ENCODE measurements at regions not wholly inside any gene's neighbourhood (a gene's known extent, or its start where the extent isn't known, plus 50 kb on each side); places are given as distances from the start of the nearest gene placed in this dataset.
"Not testable (repeated sequence)": the region's sequence is repeated elsewhere in the genome, so short reads cannot be mapped to it uniquely, and the experiment has no call there.

- ChIA-PET RAD21 (ENCODE audit: unreplicated experiment) (interaction anchor here (0.5 to 2.6 kb wide), 7 partner anchors 11 to 1225 kb away, joined by 3 to 24 read pairs (median 4); no protein-coding TSS in a partner anchor), CTCF (interaction anchor here (1.3 to 7.5 kb wide), 7 partner anchors 8 to 69 kb away, joined by 4 to 107 read pairs (median 11); no protein-coding TSS in a partner anchor), SMC1A (ENCODE audit: uncharacterized antibody, unreplicated experiment) (interaction anchor here (1.0 to 5.1 kb wide), 7 partner anchors 9 to 32 kb away, joined by 3 to 39 read pairs (median 4); no protein-coding TSS in a partner anchor)
- Histone ChIP-seq H3K27ac (ENCODE audit: control insufficient read depth, insufficient read depth) (peak overlapping the region; percentile 60), H3K4me1 (ENCODE audit: control insufficient read depth, insufficient read depth, low read length) (peaks cover 49% of the 10 kb centered on the region), H3K4me2 (ENCODE audit: control insufficient read depth, insufficient read depth) (peak overlapping the region; percentile 53)
- FAIRE-seq; H3K36me3 ChIP-seq (ENCODE audit: control insufficient read depth in 2 of 2, insufficient read depth in 2 of 2, low read length in 1 of 2); H3K9ac ChIP-seq (ENCODE audit: control insufficient read depth, insufficient read depth, low read length); POLR2A ChIA-PET; BruUV-seq (replicated peaks); H3K4me3 ChIP-seq; H2AFZ ChIP-seq (ENCODE audit: control insufficient read depth, low read depth, low read length); intact Hi-C loops (cut with micrococcal nuclease; ENCODE audit: unreplicated experiment); H3K27me3 ChIP-seq (replicated peaks in 1 of 2; ENCODE audit: control insufficient read depth in 2 of 2, insufficient read depth in 2 of 2, low read length in 1 of 2); H3K79me2 ChIP-seq (ENCODE audit: control insufficient read depth, insufficient read depth, low read length); H4K20me1 ChIP-seq (ENCODE audit: control insufficient read depth, insufficient read depth); DNase-seq (ENCODE audit: low read depth, low spot score); in situ Hi-C loops (cut with MboI); H3K9me3 ChIP-seq (replicated peaks; ENCODE audit: control insufficient read depth, insufficient read depth, low read length): not testable (repeated sequence)
- TF ChIP-seq ATF7 (IDR thresholded peaks at IDR 0.05; ENCODE audit: low read depth) (0 out of 2 replicates have a peak, but pooled peaks have one; percentile 27), SKIL (IDR thresholded peaks at IDR 0.05; ENCODE audit: low read depth, poor library complexity, severe bottlenecking) (peak; percentile 52), CBFB (IDR thresholded peaks at IDR 0.05; ENCODE audit: low read depth) (peak; percentile 93), RUNX3 (IDR thresholded peaks at IDR 0.05; ENCODE audit: low read length) (peak; percentile 87), BHLHE40 (IDR thresholded peaks at IDR 0.05; ENCODE audit: borderline replicate concordance in 1 of 2, low read depth in 2 of 2, low read length in 1 of 2) (peak in 1 of 2 experiments; percentile 49; a peak in 1 of 4 replicates), ETV6 (conservative IDR thresholded peaks at IDR 0.05 in 1 of 2, IDR thresholded peaks at IDR 0.05 in 1 of 2; ENCODE audit: borderline replicate concordance in 1 of 2, low read depth in 1 of 2) (peak in 1 of 2 experiments; percentile 23; a peak in 1 of 4 replicates), MEF2B (IDR thresholded peaks at IDR 0.05; ENCODE audit: partially characterized antibody, poor library complexity, severe bottlenecking) (peak; percentile 30), EED (IDR thresholded peaks at IDR 0.05; ENCODE audit: low read depth) (peak; percentile 47; the same call in 1 of the 2 replicates), MTA2 (IDR thresholded peaks at IDR 0.05; ENCODE audit: low read depth) (0 out of 2 replicates have a peak, but pooled peaks have one; percentile 34), NR2F1 (conservative IDR thresholded peaks at IDR 0.05) (peak; percentile 49), JUNB (IDR thresholded peaks at IDR 0.05) (peak; percentile 35; the same call in 1 of the 2 replicates), MLLT1 (IDR thresholded peaks at IDR 0.05) (peak; percentile 86), IKZF2 (IDR thresholded peaks at IDR 0.05) (peak; percentile 29 to 58; a peak in 2 of 4 replicates), NBN (IDR thresholded peaks at IDR 0.05) (peak; percentile 73; the same call in 1 of the 2 replicates), NFIC (IDR thresholded peaks at IDR 0.05; ENCODE audit: low read depth, low read length) (peak; percentile 46; the same call in 1 of the 2 replicates), ATF2 (IDR thresholded peaks at IDR 0.05; ENCODE audit: low read length) (0 out of 2 replicates have a peak, but pooled peaks have one; percentile 20), TCF12 (IDR thresholded peaks at IDR 0.05; ENCODE audit: low read depth, low read length) (0 out of 2 replicates have a peak, but pooled peaks have one; percentile 24)
- peak; percentile 65 for ATAC-seq
- WGBS (ENCODE audit: insufficient coverage, insufficient replicate concordance, low lambda C conversion rate, missing lambda C conversion rate), result 15% methylated on average over 4 of the region's 4 CpGs
These were observed 135.7 kb upstream of the DUSP22 start for GRCh38 chr6:156441-157140.
